Endometrium (tissue), 2 donors: ENCODE measurements at regions not wholly inside any gene's neighbourhood (a gene's known extent, or its start where the extent isn't known, plus 50 kb on each side); places are given as distances from the start of the nearest gene placed in this dataset.
"Not testable (repeated sequence)": the region's sequence is repeated elsewhere in the genome, so short reads cannot be mapped to it uniquely, and the experiment has no call there.

Source experiments
- FAIRE-seq: peaks from 2 replicates; lab custom pipeline; 2012; peaks lifted over from hg19 to GRCh38; lab: Jason Lieb, UNC
- donor health status: control.
- donor health status: control.

DNA sequence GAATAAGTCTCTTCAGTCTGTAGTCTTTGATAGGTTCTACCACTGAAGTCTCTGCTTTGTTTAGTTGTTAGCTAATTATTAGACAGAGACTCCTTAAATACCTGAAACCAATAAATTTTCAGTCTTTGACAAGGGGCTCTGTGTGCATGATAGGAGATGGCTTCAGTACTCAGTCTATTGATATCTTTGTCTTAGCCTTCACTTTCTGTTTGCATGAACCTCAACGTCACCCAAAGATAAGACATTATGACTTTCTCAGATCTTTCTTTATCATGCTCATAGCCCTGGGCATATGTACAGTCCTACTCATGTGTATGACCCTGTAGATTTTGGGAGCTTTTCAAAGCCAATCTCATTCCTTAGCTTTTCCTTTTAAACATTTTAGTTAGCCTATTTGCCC lies 183.5 kb upstream of the GCFC2 start:
- no peak for FAIRE-seq

DNA sequence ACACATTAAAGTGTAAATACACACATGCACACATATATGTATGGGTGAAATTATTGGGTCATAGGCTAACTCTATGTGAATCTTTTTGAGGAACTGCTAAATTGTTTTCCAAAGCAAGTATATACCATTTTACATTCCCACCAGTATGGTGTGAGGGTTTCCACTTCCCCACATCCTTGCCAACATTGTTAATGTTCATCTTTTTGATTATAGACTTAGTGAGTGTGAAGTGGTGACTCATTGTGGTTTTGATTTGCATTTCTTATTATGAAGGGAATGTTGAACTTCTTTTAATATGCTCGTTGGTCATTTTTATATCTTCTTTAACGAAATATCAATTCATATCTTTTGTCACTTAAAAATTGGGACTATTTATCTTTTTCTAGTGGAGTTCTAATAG lies 181.8 kb upstream of the GCFC2 start:
- no peak for FAIRE-seq

- FAIRE-seq: no peak
Observed at GRCh38 chr2:75882530-75882929, 171.8 kb upstream of the GCFC2 start.

DNA sequence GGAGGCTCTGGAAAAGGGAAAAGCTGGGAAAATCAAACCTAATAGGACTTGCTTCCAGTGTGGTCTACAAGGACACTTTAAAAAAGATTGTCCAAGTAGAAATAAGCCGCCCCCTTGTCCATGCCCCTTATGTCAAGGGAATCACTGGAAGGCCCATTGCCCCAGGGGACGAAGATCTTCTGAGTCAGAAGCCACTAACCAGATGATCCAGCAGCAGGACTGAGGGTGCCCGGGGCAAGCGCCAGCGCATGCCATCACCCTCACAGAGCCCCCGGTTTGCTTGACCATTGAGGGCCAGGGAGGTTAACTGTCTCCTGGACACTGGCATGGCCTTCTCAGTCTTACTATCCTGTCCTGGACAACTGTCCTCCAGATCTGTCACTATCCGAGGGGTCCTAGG lies 164.9 kb upstream of the GCFC2 start:
- FAIRE-seq: not testable (repeated sequence)

GRCh38 chr2:75871762-75872614 lies 161.3 kb upstream of the GCFC2 start:
- FAIRE-seq: not testable (repeated sequence)

- FAIRE-seq: no peak
Observed at GRCh38 chr2:75870651-75871137, 160.0 kb upstream of the GCFC2 start.

GRCh38 chr2:75870133-75870532 lies 159.4 kb upstream of the GCFC2 start:
- FAIRE-seq: no peak

DNA sequence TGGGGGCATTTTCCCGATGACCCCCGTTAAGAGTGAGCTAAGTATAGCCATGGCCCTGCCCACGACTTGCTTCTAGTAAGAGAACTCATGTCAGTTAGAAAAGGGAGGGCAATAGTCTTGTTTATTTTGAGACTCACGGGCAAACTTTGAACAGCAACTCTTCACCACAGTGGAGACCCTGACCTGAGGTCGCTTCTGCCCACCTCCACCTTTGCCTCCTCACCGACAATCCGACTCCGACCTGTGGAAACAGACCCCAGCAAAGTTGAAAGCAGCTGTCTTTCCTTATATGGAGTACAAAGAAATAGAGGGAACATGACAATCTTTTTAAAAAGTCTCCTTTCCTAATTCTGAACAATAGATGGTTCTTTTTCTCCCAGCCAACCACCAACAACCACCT lies 155.0 kb upstream of the GCFC2 start:
- FAIRE-seq: no peak

- FAIRE-seq: no peak
Observed at GRCh38 chr2:75865083-75865482, 154.4 kb upstream of the GCFC2 start.

- no peak for FAIRE-seq
Observed at GRCh38 chr2:75862547-75862946, 151.8 kb upstream of the GCFC2 start.

DNA sequence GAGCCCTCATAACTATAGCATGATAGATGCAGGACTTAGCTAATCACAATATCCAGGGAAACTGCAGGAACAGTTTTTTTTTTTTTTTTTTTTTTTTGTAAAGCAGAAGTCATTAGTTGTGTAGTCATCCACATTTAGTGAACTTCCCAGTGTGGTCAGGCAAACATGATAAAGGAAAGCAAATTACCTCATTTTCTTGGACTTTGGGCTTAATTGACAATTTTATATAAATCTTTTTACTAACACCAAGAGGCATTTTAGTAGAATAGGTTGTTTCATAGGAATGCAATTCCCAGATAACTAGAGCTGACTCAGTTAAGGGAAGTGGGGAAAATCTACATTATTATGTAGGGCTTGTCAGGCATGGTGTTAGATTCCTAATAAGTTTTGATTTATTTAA lies 142.7 kb upstream of the GCFC2 start:
- no peak for FAIRE-seq

GRCh38 chr2:75852639-75853038 lies 141.9 kb upstream of the GCFC2 start:
- no peak for FAIRE-seq

DNA sequence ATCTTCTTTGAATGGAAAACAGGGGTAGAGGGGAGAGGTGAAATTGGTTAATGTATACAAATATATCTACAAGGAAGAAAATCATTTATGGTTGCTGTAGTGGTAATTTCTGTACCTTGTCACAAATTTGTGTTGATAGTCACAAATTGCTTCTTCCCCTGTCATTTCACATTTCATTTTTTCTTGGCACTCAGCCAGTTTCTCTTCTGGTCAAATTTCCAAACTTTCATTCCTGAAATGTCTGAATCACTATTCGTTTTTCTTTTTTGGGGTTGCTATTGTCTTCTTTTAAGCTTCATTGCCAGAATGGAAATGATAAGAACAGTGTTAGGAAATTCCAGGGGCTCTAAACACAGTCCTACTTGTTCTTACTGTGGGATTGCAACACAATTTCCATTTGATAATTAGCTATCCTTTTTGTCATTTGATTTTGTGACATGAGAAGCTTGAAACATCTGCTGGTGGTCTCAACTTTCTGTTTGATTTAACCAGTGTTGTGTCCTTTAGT lies 136.0 kb upstream of the GCFC2 start:
- no peak for FAIRE-seq

DNA sequence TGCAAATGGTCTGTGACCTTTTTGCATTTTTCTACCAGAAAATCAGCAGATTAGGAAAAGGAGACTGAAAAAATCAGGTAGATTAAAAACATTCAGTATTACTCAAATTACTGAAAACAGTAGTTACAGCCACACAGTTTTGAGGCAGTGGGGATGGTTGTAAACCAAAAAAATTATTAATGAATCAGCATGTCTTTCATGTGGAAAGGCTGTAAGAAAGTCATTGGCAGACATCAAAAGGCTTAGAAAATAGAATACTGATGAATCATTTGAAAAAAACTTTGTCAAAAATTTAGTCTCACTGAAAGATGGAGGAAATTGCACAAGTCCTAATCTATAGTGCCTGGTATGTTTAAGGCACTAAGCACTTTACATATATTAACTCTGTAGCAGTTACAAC lies 133.9 kb upstream of the GCFC2 start:
- no peak for FAIRE-seq

DNA sequence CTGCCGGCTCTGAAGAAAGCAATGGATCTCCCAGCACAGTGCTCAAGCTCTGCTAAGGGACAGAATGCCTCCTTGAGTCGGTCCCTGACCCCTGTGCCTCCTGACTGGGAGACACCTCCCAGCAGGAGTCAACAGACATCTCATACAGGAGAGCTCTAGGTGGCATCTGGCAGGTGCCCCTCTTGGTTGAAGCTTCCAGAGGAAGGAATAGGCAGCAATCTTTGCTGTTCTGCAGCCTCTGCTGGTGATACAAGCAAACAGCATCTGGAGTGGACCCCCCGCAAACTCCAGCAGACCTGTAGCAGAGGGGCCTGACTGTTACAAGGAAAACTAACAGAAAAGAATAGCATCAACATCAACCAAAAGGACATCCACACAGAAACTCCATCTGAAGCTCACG lies 123.9 kb upstream of the GCFC2 start:
- FAIRE-seq: not testable (repeated sequence)

- no peak for FAIRE-seq
Observed at GRCh38 chr2:75833386-75833785, 122.7 kb upstream of the GCFC2 start.

DNA sequence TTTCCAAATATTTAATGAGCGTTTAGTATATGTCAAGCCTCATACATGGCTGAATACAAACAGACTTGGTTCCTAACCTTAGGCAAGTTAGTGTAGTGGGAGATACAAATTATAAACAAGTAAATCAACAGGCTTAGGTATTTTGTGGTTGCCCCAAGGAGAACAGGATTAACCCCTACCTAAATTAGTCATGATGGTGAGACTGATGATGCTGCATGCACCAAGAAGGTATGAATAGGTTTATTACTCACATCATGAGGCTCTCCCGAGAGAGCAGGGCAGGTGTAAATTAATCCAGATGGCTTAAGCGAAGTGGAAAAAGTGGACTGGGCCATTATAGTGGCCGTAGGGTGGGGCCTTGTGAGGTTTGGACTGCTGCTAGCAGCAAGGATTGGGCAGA lies 118.1 kb upstream of the GCFC2 start:
- FAIRE-seq: no peak

DNA sequence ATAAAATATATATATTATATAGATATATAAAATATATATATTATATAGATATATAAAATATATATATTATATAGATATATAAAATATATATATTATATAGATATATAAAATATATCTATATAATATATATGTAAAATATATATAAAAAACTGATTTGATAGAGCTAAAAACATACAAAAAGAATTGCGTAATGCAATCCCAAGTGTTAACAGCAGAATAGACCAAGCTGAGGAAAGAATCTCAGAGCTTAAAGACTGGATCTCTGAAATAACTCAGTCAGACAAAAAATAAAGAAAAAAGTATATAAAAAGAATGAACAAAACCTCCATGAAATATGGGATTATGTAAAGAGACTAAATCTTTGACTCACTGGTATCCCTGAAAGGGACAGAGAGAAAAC lies 112.8 kb upstream of the GCFC2 start:
- not testable (repeated sequence) for FAIRE-seq

- FAIRE-seq: no peak
Observed at GRCh38 chr2:75822336-75822735, 111.6 kb upstream of the GCFC2 start.

GRCh38 chr2:75820693-75821092 lies 110.0 kb upstream of the GCFC2 start:
- no peak for FAIRE-seq

DNA sequence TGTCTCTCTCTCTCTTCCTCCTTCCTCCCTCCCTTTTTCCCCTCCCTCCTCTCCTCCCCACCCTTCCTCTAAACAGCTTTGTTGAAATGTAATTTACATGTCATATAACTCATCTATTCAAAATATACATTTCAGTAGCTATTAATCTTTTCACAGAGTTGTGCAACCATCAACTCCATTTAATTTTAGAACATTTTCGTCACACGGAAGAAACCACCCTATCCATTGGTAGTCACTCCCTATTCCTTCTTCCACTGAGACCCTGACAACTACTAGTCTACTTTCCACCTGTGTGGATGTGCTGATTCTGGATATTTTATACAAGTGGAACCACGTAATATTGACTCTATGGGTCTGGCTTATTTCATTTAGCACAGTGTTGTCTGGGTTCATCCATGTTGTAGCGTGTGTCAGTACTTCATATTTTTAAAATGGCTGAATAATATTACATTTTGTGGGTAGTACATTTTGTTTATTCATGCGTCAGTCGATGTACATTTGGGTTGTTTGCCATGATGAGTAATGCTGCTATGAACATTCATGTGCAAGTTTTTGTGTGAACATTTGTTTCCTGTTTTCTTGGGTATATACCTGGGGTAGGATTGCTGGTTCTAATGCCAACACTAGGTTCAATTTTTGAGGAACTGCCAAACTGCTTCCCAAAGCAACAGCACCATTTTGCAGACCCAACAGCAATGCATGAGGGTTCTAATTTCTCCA lies 100.1 kb upstream of the GCFC2 start:
- no peak for FAIRE-seq

DNA sequence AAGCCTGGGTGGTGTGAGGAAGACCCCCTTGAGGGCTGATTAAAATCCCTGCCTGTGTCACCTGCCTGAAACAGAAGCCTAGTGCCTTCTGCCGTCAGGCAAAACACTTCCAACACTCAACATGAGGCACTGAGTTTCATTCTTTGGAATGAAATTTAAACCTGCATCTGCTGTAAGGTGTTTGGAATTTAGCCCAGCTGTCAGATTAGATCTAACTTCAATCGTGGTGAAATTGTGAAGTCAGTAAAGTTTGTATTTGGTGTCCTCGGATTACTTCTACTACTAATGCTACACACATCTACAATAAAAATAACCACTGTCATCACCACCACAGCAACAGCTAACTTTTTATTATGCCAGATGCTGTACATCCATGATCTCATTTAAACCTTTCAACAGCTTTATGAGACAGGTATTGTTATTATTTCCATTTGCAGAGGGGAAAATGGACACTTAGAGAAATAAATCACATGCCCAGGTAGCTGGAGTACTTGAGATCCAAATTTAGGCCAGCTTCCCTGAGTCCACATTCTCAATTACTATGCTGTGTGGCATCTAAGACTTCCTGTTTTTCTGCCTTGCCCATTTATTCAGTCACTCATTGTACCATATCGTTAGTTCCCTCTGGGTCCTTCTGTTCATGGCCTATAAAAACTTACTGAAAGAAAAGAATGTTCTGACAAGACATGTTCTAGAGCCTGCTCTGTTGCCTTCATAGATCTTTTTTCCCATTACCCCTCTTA lies 98.2 kb upstream of the GCFC2 start:
- no peak for FAIRE-seq

DNA sequence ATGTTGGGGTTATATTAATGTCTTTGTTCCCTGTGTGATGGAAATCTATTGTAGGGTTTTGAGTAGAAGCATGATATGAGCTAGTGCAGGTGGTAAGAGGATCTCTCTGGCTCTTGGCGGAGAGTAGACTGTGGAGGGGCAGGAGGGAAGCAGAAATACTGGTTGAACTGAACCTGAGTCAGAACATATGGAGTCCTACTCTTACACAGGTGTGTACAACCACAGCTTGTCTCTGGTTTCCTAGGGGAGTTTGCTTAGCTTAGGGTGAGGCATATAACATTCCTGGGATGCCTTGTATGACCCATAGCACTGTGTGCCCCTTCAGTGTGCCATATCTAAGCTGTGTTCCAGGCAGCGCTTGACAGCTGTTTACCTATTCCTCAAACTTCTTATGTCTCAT lies 97.3 kb upstream of the GCFC2 start:
- FAIRE-seq: no peak
